ENCODE measurements at regions not wholly inside any gene's neighbourhood (a gene's known extent, or its start where the extent isn't known, plus 50 kb on each side); places are given as distances from the start of the nearest gene placed in this dataset.

GRCh38 chr6:103858003-103858402, 1001.7 kb downstream of the HACE1 start:
- no peaks in the 10 kb centered on the region for H3K9me3 Mint-ChIP-seq
- no peak overlapping the region for H3K27ac Mint-ChIP-seq
- Histone ChIP-seq H3K27me3 (ENCODE audit: control insufficient read depth, insufficient read depth, low read length, poor library complexity, severe bottlenecking) (no peaks in the 10 kb centered on the region), H3K4me3 (ENCODE audit: low read length) (no peak overlapping the region), H3K4me1 (ENCODE audit: control insufficient read depth, insufficient read depth, low read length) (no peaks in the 10 kb centered on the region), H3K36me3 (ENCODE audit: control insufficient read depth, insufficient read depth, low read length) (no peaks in the 10 kb centered on the region), H3K9ac (ENCODE audit: extremely low read depth, low read length, poor library complexity, severe bottlenecking) (no peak overlapping the region), H3K27ac (ENCODE audit: low read depth, low read length) (no peak overlapping the region), H3K9me3 (ENCODE audit: control insufficient read depth, low read length) (no peaks in the 10 kb centered on the region)
- no peak overlapping the region for H3K4me3 Mint-ChIP-seq
- H3K27me3 Mint-ChIP-seq (ENCODE audit: insufficient read depth), result no peaks in the 10 kb centered on the region
- TF ChIP-seq CTCF (conservative IDR thresholded peaks at IDR 0.05), result no peak
- no peak for DNase-seq
- no peaks in the 10 kb centered on the region for H3K4me1 Mint-ChIP-seq
- no peaks in the 10 kb centered on the region for H3K36me3 Mint-ChIP-seq (ENCODE audit: low read depth)
- 93 to 100% methylated on average over 1 to 2 of the region's 2 CpGs for WGBS, 2 experiments (ENCODE audit: insufficient coverage in 1 of 2, insufficient read length in 1 of 2)

GRCh38 chr6:103855750-103856149, 1004.0 kb downstream of the HACE1 start:
- Histone ChIP-seq H3K27me3 (ENCODE audit: control insufficient read depth, insufficient read depth, low read length, poor library complexity, severe bottlenecking) (no peaks in the 10 kb centered on the region), H3K4me3 (ENCODE audit: low read length) (no peak overlapping the region), H3K4me1 (ENCODE audit: control insufficient read depth, insufficient read depth, low read length) (no peaks in the 10 kb centered on the region), H3K9ac (ENCODE audit: extremely low read depth, low read length, poor library complexity, severe bottlenecking) (no peak overlapping the region), H3K9me3 (ENCODE audit: control insufficient read depth, low read length) (no peaks in the 10 kb centered on the region), H3K36me3 (ENCODE audit: control insufficient read depth, insufficient read depth, low read length) (no peaks in the 10 kb centered on the region), H3K27ac (ENCODE audit: low read depth, low read length) (no peak overlapping the region)
- Mint-ChIP-seq H3K4me3 (no peak overlapping the region), H3K27ac (no peak overlapping the region), H3K9me3 (no peaks in the 10 kb centered on the region), H3K27me3 (ENCODE audit: insufficient read depth) (no peaks in the 10 kb centered on the region), H3K36me3 (ENCODE audit: low read depth) (no peaks in the 10 kb centered on the region), H3K4me1 (no peaks in the 10 kb centered on the region)
- no peak for TF ChIP-seq CTCF (conservative IDR thresholded peaks at IDR 0.05)
- DNase-seq, result no peak
- WGBS, 2 experiments (ENCODE audit: insufficient coverage in 1 of 2, insufficient read length in 1 of 2), result 47 to 50% methylated on average over 2 of the region's 3 CpGs

GRCh38 chr6:103854059-103854458, 1005.7 kb downstream of the HACE1 start:
- no peak overlapping the region for H3K4me3 ChIP-seq (ENCODE audit: low read length)
- H3K9me3 ChIP-seq (ENCODE audit: control insufficient read depth, low read length), result no peaks in the 10 kb centered on the region
- TF ChIP-seq CTCF (conservative IDR thresholded peaks at IDR 0.05), result peak; percentile 64
- no peak for DNase-seq
- no peaks in the 10 kb centered on the region for H3K4me1 ChIP-seq (ENCODE audit: control insufficient read depth, insufficient read depth, low read length)
- no peak overlapping the region for H3K27ac ChIP-seq (ENCODE audit: low read depth, low read length)
- Mint-ChIP-seq H3K9me3 (no peaks in the 10 kb centered on the region), H3K4me3 (no peak overlapping the region), H3K4me1 (no peaks in the 10 kb centered on the region), H3K36me3 (ENCODE audit: low read depth) (no peaks in the 10 kb centered on the region), H3K27ac (no peak overlapping the region), H3K27me3 (ENCODE audit: insufficient read depth) (no peaks in the 10 kb centered on the region)
- no peaks in the 10 kb centered on the region for H3K27me3 ChIP-seq (ENCODE audit: control insufficient read depth, insufficient read depth, low read length, poor library complexity, severe bottlenecking)
- H3K36me3 ChIP-seq (ENCODE audit: control insufficient read depth, insufficient read depth, low read length), result no peaks in the 10 kb centered on the region
- no peak overlapping the region for H3K9ac ChIP-seq (ENCODE audit: extremely low read depth, low read length, poor library complexity, severe bottlenecking)
